ENCODE measurements at regions not wholly inside any gene's neighbourhood (a gene's known extent, or its start where the extent isn't known, plus 50 kb on each side); places are given as distances from the start of the nearest gene placed in this dataset.

GRCh38 chr2:226121046-226121738, 678.4 kb downstream of the IRS1 start:
- Histone ChIP-seq H3K27me3 (no peaks in the 10 kb centered on the region), H3K27ac (no peak overlapping the region), H3K4me3 (no peak overlapping the region), H3K9me3 (ENCODE audit: low read depth) (no peaks in the 10 kb centered on the region), H3K4me1 (ENCODE audit: low read depth) (no peaks in the 10 kb centered on the region), H3K36me3 (no peaks in the 10 kb centered on the region)
- no peak for TF ChIP-seq CTCF (IDR thresholded peaks at IDR 0.05; ENCODE audit: low read depth, low read length)
- peak in 1 of 2 donors; percentile 27 for DNase-seq (ENCODE audit: low read depth in 1 of 2, low spot score in 1 of 2)

- Histone ChIP-seq H3K4me3 (no peak overlapping the region), H3K4me1 (ENCODE audit: low read depth) (no peaks in the 10 kb centered on the region), H3K27ac (no peak overlapping the region), H3K36me3 (no peaks in the 10 kb centered on the region), H3K9me3 (ENCODE audit: low read depth) (no peaks in the 10 kb centered on the region), H3K27me3 (no peaks in the 10 kb centered on the region)
- no peak for TF ChIP-seq CTCF (IDR thresholded peaks at IDR 0.05; ENCODE audit: low read depth, low read length)
- DNase-seq (ENCODE audit: low read depth in 1 of 2, low spot score in 1 of 2), result peak in 1 of 2 donors; percentile 97
Observed at GRCh38 chr2:226118471-226119429, 680.9 kb downstream of the IRS1 start.

- no peak for TF ChIP-seq CTCF (IDR thresholded peaks at IDR 0.05; ENCODE audit: low read depth, low read length)
- Histone ChIP-seq H3K27ac (no peak overlapping the region), H3K27me3 (no peaks in the 10 kb centered on the region)
Observed at GRCh38 chr2:226117510-226118065, 682.0 kb downstream of the IRS1 start.

GRCh38 chr2:226116346-226116745, 683.3 kb downstream of the IRS1 start:
- Histone ChIP-seq H3K4me3 (no peak overlapping the region), H3K4me1 (ENCODE audit: low read depth) (no peaks in the 10 kb centered on the region), H3K27ac (no peak overlapping the region), H3K27me3 (no peaks in the 10 kb centered on the region), H3K36me3 (no peaks in the 10 kb centered on the region), H3K9me3 (ENCODE audit: low read depth) (no peaks in the 10 kb centered on the region)
- DNase-seq (ENCODE audit: low read depth in 1 of 2, low spot score in 1 of 2), result no peak
- TF ChIP-seq CTCF (IDR thresholded peaks at IDR 0.05; ENCODE audit: low read depth, low read length), result no peak

More at GRCh38 chr2:226117510-226118065, 682.0 kb downstream of the IRS1 start:
- DNase-seq (ENCODE audit: low read depth in 1 of 2, low spot score in 1 of 2), result peak in 1 of 2 donors; percentile 24
- Histone ChIP-seq H3K9me3 (ENCODE audit: low read depth) (no peaks in the 10 kb centered on the region), H3K4me3 (no peak overlapping the region), H3K4me1 (ENCODE audit: low read depth) (no peaks in the 10 kb centered on the region), H3K36me3 (no peaks in the 10 kb centered on the region)

GRCh38 chr2:226115832-226116200, 683.8 kb downstream of the IRS1 start:
- Histone ChIP-seq H3K4me3 (no peak overlapping the region), H3K4me1 (ENCODE audit: low read depth) (no peaks in the 10 kb centered on the region), H3K36me3 (no peaks in the 10 kb centered on the region), H3K27me3 (no peaks in the 10 kb centered on the region), H3K9me3 (ENCODE audit: low read depth) (no peaks in the 10 kb centered on the region), H3K27ac (no peak overlapping the region)
- DNase-seq (ENCODE audit: low read depth in 1 of 2, low spot score in 1 of 2), result peak in 1 of 2 donors; percentile 24
- TF ChIP-seq CTCF (IDR thresholded peaks at IDR 0.05; ENCODE audit: low read depth, low read length), result no peak

Measured in cardiac muscle cell (in vitro differentiated cells and primary cell).